ENCODE measurements at regions not wholly inside any gene's neighbourhood (a gene's known extent, or its start where the extent isn't known, plus 50 kb on each side); places are given as distances from the start of the nearest gene placed in this dataset.

- H3K36me3 ChIP-seq (replicated peaks) = no peaks in the 10 kb centered on the region
- no peaks in the 10 kb centered on the region for H3K27me3 ChIP-seq (replicated peaks)
- no peak overlapping the region for H3K27ac ChIP-seq
- no peak overlapping the region for H3K4me3 ChIP-seq (ENCODE audit: low read depth, low read length)
- TF ChIP-seq CTCF (IDR thresholded peaks at IDR 0.05; ENCODE audit: low read depth, low read length, missing control alignments) = no peak
- in situ Hi-C loops (cut with HindIII; ENCODE audit: low pct_ligation_motif_present, low sequenced_read_pairs) = no loop called here
- DNase-seq = no peak
Observed at GRCh38 chr5:2254406-2254805, 371.7 kb upstream of the IRX4 start.

- H3K27me3 ChIP-seq (replicated peaks) = no peaks in the 10 kb centered on the region
- no peak for TF ChIP-seq CTCF (IDR thresholded peaks at IDR 0.05; ENCODE audit: low read depth, low read length, missing control alignments)
- H3K4me3 ChIP-seq (ENCODE audit: low read depth, low read length) = no peak overlapping the region
- no peaks in the 10 kb centered on the region for H3K36me3 ChIP-seq (replicated peaks)
- H3K27ac ChIP-seq = no peak overlapping the region
- no peak for DNase-seq
- in situ Hi-C loops (cut with HindIII; ENCODE audit: low pct_ligation_motif_present, low sequenced_read_pairs) = no loop called here
Observed at GRCh38 chr5:2253040-2253975, 370.6 kb upstream of the IRX4 start.

GRCh38 chr5:2251751-2252150 lies 369.0 kb upstream of the IRX4 start:
- no peak for DNase-seq
- H3K27me3 ChIP-seq (replicated peaks) = no peaks in the 10 kb centered on the region
- no peak overlapping the region for H3K4me3 ChIP-seq (ENCODE audit: low read depth, low read length)
- no peak for TF ChIP-seq CTCF (IDR thresholded peaks at IDR 0.05; ENCODE audit: low read depth, low read length, missing control alignments)
- no peaks in the 10 kb centered on the region for H3K36me3 ChIP-seq (replicated peaks)
- no peak overlapping the region for H3K27ac ChIP-seq
- in situ Hi-C loops (cut with HindIII; ENCODE audit: low pct_ligation_motif_present, low sequenced_read_pairs) = no loop called here

- TF ChIP-seq CTCF (IDR thresholded peaks at IDR 0.05; ENCODE audit: low read depth, low read length, missing control alignments) = no peak
- Histone ChIP-seq H3K27me3 (replicated peaks) (no peaks in the 10 kb centered on the region), H3K4me3 (ENCODE audit: low read depth, low read length) (no peak overlapping the region), H3K36me3 (replicated peaks) (no peaks in the 10 kb centered on the region), H3K27ac (no peak overlapping the region)
- DNase-seq = no peak
- in situ Hi-C loops (cut with HindIII; ENCODE audit: low pct_ligation_motif_present, low sequenced_read_pairs) = no loop called here
Observed at GRCh38 chr5:2251298-2251697, 368.6 kb upstream of the IRX4 start.

- Histone ChIP-seq H3K4me3 (ENCODE audit: low read depth, low read length) (no peak overlapping the region), H3K27me3 (replicated peaks) (no peaks in the 10 kb centered on the region), H3K27ac (no peak overlapping the region), H3K36me3 (replicated peaks) (no peaks in the 10 kb centered on the region)
- DNase-seq = no peak
- in situ Hi-C loops (cut with HindIII; ENCODE audit: low pct_ligation_motif_present, low sequenced_read_pairs) = no loop called here
- TF ChIP-seq CTCF (IDR thresholded peaks at IDR 0.05; ENCODE audit: low read depth, low read length, missing control alignments) = no peak
Observed at GRCh38 chr5:2250365-2250950, 367.7 kb upstream of the IRX4 start.

Data from brain microvascular endothelial cell (primary cell).